Stimulated activated CD4-positive, alpha-beta T cell treated with anti-CD3 and anti-CD28 coated beads, Interleukin-4, amount 100 ng/mL, for 24 hours (primary cell): ENCODE measurements at regions not wholly inside any gene's neighbourhood (a gene's known extent, or its start where the extent isn't known, plus 50 kb on each side); places are given as distances from the start of the nearest gene placed in this dataset.

Source experiments
- DNase-seq: peaks from one replicate; pipeline ENCODE4 v3.0.0-alpha.2; 2020

DNA sequence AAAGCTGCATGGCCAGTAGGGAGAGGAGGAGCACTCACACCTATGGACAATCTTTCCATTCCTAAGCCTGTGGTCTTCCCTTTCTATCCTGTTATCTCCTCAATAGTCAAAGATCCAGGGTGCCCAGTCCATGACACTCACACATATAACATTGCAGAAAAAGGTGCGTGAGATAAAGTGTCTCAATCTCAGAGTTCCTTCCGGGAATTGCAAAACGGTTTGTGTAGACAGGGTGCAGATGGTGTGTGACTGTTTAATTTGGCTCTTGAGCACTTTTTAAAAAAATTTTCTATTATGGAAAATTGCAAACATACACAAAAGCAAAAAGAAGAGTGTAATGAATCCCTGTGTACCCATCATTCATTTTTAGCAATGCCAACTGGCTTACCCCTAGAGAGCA lies 1493.6 kb downstream of the AACS start:
- no peak for DNase-seq

DNA sequence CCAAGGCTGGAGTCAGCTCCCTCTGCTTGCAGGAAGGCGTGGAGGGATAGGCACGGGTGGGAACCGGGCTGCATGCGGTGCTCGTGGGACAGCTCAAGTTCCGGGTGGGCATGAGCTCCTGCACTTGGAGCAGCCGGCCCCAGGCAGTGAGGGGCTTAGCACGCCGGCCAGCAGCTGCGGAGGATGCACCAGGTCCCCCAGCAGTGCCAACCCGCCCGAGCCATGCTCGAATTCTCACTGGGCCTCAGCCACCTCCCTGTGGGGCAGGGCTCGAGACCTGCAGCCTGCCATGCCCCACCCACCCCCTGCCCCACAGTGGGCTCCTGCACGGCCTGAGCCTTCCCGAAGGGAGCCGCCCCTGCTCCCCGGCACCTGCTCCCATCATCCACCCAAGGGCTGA lies 1501.8 kb downstream of the AACS start:
- no peak for DNase-seq

DNA sequence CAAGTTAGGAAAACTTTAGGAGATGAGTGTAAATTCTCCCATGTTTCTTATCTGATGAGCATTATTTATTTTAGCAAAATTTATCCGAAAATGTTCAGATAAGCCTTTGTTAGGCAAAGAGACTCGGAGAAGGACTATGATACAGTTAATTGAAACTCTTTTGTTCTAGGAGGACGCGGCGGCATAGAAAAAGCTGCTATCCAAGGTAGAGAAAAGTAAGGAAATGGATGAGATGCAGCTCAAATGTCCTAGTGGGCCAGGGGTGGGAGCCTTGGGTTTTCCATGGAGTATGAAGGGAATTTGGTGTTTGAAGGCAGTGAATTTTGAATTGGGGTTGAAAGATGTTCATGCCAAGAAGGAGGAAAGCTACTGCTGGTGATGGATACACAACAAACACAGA lies 1504.5 kb downstream of the AACS start:
- DNase-seq, result no peak

DNA sequence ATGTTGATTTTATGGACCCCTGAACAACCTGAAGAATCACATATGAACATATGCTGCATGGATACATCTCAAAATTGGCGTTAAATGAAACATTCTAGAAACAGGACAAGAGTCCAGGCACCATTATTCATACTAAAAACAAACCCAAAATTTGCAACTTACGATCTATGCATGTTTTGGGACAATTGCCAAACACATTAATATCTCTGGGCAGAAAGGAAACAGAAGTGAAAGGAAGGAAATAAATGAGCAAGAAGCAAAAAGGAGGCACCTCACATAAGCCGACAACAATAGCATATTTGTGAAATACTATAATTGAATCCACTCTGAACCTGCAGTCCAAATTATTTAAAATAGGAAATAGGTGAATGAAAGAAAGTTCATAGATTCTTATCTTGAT lies 1505.3 kb downstream of the AACS start:
- DNase-seq, result no peak

DNA sequence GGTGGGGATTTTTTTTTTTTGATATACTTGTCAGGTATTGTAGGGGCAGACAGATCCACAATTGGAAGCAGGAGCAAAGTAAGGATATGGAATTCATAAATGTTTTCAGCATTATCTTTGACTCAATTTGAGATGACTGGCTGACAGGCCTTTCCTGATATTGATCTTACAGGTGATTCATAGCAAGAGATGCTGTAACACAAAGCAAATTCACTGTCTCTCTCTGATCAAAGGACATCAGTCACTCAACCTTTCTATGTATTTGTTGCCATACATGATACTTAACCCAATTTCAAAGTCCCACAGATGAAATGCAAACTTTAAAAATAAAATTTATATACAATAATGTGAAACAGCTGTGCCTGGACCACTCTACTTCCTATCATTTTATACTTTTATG lies 1506.9 kb downstream of the AACS start:
- DNase-seq, result no peak

DNA sequence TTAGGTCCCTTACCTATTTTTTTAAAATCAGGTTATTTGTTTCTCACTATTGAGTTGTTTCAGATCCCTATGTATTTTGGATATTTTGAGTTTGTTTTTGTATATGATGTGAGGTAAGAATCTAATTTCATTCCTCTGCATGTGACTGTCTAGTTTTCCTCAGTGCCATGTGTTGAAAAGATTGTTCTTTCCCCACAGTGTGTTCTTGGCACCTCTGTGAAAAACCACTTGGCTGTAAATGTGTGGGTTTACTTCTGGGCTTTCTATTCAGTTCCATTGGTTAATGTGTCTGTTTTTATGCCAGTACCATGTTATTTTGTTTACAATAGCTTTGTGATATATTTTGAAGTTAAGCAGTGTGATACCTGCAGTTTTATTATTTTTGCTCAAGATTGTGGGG lies 1516.4 kb downstream of the AACS start:
- no peak for DNase-seq

DNA sequence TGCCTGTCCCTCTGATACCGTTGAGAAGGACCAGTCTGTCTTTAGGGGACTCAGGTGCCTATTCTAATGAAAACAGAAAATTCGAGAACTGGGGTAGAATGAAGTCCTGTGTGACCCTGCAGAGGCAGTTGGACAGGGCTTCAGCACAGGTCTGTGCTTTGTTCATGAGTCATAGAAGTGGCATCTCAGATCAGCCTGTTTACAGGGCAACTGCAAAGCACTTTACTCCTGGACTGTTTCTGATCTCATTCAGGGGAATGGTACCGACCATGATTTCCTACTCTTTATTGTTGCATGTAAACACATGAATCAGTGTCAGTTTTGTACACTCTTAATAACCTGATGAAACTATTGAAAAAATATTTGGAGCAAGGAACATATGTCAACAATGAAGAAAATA lies 1517.0 kb downstream of the AACS start:
- DNase-seq, result no peak

DNA sequence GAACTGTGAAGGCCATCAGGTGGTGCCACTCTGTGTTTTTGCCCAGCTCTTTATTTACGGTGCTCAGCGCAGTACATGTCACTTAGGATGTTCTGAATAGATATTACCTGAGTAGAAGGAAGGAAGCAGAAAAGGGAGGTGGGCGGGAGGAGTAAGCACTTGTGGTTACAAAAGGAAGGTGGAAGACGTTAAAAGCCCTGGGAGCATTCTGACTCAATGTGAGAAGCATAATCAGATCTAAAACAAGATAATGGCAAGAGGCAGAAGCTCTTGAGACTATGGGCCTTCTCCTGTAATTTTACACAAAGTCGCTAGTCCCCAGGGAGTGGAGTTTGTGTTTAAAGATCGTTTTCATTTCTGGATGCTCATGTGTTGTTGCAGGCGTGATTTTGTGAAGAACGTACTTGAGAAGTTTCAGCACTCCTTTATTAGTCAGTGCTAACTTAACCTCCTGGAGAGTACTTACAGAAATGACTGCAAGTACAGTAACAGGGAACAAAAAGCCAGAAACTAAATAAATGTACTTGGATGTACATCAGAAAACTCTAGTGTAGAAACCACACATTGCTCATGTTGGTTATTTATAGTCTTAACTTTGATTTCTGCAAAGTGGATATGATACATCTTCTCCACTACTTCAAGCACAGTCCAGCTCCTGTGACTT lies 1523.5 kb downstream of the AACS start:
- peak; percentile 4 for DNase-seq

DNA sequence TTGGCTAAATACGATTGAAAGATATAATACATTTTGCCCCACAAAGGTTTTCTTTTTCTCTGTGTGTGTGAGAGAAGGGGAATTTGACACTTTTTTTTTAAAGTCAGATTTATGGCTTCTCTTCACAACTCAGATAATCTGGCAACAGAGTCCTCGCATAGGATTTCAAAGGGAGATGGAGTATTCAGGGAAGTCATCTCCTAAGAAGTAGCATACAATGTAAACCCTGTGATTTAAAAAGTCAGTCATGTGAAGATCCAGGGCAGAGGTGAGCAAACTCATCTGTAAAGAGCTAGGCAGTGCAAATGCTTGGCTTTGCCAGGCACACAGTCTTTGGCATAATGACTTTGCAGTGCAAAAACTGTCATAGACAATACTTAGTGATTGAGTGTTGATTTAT lies 1526.3 kb downstream of the AACS start:
- no peak for DNase-seq

DNA sequence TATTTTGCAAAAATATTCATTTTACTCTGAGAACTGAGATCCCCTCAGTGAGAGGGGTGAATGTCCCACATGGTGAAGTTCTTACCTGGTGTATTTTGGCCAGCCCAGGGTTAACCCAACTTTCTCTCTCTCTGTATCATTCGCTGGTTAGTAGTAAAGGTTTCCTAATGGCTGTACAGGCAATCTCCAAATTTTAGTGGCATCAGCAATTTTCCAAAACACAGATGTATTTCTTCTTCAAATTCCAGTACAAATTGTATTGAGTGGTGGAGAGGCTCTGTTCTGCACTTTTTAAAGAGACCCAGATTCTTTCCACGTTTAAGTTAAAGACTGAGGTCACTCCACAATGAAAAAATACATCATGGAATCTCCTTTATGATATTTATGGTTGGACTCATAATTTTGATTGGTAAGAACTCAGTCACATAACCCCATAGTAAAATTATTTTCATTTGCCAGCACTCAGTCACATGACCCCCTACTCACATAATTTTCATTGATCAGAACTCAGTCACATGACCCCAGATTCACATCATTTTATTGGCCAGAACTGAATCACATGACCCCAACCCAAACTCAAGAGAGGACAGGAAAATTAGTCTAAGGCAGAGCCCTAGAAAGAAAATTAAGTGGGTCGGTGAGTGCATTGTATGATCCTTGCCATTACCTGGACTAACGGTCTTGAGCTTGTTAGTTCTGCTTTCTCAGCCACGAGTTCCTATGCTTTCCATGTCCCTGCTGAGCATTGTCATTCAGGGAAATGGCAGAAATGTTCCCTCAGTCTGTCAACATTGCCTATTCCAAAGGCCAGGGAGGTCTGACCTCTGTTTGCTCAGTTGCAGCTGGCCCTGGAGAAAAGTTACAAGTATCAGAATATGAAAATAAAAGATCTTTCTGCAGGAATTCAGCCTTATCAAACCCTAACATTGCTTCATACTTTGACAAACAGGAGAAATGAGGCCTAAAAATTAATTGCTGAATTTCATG lies 1536.2 kb downstream of the AACS start:
- no peak for DNase-seq

DNA sequence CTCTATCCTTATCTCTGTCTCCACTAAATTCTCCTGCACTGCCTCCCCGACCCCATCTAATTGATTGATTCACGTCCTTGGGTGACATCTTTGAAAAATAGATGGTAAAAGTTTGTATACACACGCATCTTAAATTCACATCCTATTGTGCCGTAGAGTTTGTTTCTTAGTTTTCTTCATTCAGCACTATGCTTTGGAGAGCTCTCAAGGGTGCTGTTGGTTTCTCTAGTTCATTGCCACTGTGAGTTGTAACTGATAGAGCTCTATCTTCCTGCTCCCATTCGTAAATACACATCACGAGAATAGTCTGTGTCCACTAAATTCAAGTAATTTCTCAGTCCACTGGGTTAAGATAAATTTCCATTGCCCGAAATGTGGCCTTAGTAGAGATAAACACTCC lies 1537.4 kb downstream of the AACS start:
- no peak for DNase-seq

DNA sequence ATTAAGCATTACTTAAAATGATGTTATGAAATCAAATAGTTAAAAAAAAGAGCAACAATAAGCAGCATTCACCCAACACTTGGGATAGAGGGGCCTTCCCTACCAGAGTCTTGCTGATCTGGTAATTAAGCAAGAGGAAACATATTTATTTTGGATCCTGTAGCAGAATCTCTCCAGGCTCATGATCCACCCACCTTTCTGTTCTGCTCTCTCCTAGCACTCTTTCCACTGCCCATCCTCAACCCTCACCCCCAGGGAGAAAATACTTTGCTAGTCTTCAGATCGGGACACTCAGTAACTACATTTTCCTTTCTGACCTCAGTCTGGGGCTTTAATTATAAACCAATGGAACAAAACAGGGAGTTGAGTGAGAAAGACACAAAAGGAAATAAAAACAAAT lies 1541.9 kb downstream of the AACS start:
- DNase-seq, result no peak

DNA sequence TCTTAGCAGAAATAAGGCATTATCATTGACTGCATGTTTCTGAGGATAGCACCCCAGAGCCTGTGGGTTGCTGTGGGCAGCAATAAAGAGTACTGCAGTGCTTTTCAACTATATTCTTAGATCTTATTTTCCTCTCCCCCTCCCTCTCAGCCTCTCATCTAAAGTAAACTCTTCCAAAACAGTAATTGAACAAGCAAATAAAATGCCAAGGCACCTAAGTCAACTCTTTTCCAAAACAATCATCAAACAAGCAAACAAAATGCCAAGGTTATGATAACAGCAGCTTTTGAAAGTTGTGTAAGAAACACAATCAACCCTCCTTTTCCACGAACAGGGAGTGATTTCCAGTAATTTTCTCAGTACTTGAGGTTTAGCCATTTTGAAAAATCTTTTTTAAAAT lies 1542.6 kb downstream of the AACS start:
- no peak for DNase-seq

DNA sequence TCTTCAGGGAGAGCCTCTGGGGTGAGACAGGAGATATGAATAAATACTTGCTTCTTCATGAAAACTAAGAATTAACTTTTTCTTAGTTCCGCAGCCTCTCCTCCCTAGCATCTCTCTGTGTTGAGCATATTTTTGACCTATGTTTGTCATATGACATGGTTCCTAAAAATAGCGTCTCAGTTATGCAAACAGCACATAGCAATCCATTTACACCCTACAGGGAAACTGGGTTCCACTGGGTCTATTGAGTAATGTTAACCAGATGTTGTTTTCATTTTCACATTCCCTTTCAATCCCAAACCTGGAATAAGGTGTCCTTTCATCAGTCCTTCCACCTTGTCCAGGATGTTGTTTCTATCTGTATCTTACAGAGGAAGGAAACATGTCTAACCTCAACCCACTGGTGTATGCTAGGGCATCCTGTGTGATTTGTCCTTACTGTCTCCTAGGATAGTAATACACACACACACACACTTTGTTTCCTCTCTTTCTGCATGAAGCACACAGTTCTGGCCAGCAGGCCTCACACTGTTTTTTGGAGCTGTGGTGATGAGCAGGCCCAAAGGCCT lies 1543.5 kb downstream of the AACS start:
- no peak for DNase-seq

DNA sequence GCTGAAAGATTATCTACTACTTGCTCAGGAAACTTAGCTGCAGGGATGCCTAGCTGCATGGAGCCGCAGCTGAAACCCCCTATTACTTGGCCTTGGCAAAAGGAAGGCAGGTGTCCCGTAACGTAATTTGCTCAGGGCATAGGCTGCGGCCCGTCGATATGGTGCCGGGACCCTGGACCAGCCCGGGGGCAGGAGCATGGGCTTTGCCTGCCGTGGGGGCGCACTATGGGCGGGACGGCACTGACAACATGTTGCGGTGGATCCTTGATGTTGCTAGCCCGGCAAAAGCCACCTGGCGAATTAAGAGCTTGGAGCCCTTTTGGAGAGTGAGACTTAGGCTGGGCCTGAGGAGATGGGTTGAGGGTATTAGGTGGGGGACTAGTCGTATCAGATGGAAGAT lies 1551.2 kb downstream of the AACS start:
- DNase-seq, result no peak

DNA sequence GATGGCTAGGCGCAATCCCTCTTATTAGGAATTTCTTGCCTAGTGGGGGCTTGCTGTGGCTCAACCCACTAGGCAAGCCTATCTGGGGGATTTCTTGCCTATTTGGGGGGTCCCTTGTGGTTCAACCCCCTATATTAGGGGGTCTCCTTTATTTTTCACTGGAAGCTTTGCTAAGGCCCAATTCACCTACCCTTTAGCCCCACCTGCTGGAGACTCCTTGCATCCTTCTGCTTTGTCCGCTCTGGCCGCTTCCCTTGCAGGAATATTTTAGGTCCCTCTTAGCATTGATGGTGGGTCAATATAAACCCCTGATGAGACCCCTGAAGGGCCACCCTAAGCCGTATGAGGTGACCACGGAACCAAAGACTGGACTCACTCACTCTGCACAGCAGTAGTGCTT lies 1552.1 kb downstream of the AACS start:
- DNase-seq, result no peak

DNA sequence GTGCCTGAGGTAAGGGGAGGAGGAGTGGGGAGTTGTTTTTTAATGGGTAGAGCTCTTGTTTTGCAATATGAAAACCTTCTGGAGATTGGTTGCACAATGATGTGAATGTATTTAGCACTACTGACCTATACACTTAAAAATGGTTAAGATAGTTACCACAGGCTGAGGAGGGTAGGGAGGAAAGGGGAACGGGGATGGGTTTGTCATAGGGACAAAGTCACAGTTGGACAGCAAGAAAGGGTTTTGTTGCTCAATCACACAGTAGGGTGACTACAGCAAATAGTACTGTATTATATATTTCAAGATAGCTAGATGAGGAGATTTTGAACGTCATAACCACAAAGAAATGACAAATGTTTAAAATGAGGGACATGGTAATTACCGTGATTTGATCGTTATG lies 1562.4 kb downstream of the AACS start:
- DNase-seq, result no peak

DNA sequence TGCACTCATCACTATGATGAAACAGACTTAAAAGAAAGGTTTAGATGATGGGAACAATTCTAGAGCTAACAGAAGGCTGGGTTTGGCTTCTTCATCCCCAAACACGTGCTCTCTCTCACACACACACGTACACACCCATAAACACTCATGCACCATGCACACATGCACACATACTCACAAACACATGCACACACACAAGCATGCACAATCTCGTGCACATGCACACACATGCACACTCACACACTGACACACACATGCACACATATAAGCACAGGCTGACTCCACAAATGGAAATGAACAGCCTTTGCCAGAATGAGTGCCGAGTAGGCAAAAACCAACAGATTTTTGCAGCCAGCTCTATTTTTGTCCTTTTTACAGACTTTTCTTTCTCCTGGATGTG lies 1571.6 kb downstream of the AACS start:
- no peak for DNase-seq

DNA sequence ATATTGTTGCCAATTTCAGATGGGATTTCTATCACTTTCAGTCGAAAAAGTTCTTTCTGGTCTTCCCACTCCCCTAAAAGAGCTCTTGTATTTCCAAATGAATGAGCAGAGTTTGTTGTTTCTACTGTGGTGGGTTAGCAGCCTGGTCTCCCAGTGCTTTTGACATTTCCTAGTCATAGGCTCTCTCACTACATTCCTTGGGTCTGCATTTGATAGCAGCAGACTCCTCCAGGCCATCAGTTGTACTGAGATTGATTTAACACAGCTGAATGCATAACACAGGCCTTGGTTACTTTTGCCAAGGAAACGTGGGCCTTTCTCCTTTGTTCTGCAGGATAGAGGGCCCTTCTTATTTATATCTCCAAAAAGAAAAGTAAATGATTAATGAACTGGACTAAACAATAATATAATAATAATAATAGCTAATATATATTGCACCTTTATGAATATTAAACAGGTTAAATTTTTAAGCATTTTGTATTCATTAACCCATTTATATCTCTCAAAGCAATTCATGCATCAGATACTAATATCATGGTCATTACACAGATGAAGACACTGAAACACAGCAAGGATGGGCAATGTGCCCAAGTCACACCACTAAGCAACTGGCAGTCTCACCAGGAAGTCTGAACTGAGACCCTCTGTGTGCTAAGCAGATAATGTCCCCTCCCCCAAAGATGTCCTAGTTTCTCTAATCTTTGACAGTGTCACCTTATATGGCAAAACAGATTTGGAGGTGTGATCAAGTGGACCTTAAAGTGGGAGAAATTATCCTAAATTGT lies 1579.2 kb downstream of the AACS start:
- DNase-seq, result no peak

DNA sequence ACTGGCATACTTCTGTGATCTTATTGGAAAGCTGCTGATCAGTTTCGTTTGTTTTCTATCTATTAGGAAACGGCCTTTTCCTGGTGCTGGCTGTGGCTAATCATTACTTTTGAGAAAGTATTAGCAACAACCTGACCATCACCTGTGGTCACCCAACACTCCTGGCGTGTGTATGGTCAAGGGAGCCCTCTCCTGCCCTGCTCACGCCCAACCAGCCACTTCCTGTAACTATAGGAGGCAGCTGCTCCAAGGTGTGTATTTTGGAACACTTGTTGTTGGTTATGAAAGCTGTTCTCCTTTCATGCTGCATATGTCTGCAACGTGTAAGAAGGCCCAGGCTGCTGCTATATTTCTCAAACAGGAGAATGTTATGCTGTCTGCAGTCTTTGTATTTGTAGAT lies 1582.8 kb downstream of the AACS start:
- DNase-seq, result no peak

DNA sequence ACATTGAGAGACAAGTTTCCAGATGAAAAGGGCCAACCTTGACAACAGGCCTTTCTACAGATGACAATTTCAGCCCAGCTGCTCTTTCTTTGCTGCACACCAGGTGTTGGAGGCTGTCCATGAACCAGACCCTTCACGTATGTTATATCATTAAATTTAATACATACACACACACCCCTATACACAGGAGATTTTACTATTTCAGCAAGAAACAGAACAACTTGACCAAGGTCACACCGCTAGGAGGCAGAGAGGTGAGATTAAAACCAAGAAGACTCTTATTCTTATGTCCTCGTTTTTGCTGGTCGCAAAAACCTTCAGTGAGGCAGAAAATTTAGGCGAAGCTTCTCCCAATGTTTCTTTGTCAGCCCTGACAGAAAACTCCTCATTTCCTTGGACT lies 1585.9 kb downstream of the AACS start:
- DNase-seq, result no peak

DNA sequence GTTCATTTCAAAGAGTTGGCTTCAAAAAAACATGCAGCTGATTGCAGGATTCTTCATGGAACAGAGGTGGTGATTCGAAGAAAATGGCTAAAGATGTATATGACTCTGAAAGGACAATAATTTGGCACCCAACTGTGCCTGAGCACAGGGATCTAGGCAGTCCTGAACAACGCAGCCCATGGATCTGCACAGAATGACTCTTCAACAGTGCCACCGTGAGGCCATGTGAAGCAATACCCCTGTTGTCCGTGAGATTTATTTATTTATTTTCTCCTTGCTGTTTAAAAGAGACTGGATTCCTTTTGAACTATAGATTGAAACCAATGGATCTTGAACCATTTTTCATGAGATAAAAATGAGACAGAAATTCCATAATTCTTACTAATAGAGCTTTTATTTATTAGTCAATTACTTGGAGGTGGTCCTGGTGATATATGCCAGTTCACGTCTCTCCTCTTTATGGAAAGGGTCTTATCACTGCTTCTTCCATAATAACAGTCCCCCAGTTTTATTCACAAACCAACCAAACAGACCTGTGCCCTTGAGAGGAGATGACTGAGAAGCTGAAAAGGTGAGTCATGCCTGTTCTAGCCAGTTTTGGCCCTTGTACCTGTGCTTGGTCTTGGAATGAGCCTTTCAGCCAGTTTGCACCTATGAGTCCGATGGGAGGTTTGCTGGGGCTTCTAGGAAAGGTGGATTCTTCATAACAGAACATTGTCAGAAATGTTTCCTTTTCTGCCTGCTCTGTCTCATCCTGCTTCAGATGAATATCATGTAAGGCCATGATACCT lies 1598.3 kb downstream of the AACS start:
- DNase-seq, result no peak

DNA sequence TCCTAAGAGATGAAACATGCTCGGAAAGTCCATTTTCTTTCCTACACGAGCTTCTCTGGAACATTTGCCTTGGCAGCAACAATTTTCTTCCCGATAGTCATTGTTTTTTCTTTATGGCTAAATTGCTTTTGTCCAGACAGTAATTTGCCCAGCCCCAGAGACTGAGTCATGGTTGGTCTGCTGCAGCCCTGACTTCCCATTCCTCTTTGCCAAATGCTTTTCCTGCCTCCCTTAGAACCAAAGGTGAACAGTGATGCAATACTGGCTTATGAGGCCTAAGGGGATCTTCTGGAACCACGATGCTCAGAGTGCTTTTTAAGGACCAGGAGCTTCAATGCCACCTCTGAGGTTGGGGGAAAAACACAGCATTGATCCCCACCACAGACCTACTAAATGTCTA lies 1599.6 kb upstream of the TMEM132C start:
- no peak for DNase-seq
